H9 (cell line): ENCODE measurements at regions not wholly inside any gene's neighbourhood (a gene's known extent, or its start where the extent isn't known, plus 50 kb on each side); places are given as distances from the start of the nearest gene placed in this dataset.

Experiments used
- DNase-seq: peaks from one replicate; pipeline ENCODE4 v3.0.0-alpha.2; 2017
- H2AFZ ChIP-seq: one replicate; pipeline ENCODE4 v1.6.1; 2013; ENCODE audit warnings: mild to moderate bottlenecking, low read length, control low read depth, moderate library complexity
- H2AK5ac ChIP-seq: 2 replicates; pipeline ENCODE4 v1.6.1; 2013; ENCODE audit warnings: low read length, control low read depth, mixed read lengths; ENCODE audit not compliant: insufficient read length
- H2BK120ac ChIP-seq: one replicate; pipeline ENCODE4 v1.6.1; 2013; ENCODE audit warnings: low read depth, mild to moderate bottlenecking, low read length, control low read depth, inconsistent platforms; ENCODE audit not compliant: poor library complexity, severe bottlenecking
- H2BK12ac ChIP-seq: 2 replicates; pipeline ENCODE4 v1.6.1; 2013; ENCODE audit warnings: low read length, control low read depth, mixed read lengths, low read depth; ENCODE audit not compliant: insufficient read length
- H2BK15ac ChIP-seq: 2 replicates; pipeline ENCODE4 v1.6.1; 2013; ENCODE audit warnings: low read depth, low read length, control low read depth
- H2BK20ac ChIP-seq: one replicate; pipeline ENCODE4 v1.6.1; 2013; ENCODE audit warnings: low read depth, mild to moderate bottlenecking, low read length, control low read depth, inconsistent platforms; ENCODE audit not compliant: poor library complexity, severe bottlenecking
- H2BK5ac ChIP-seq: 2 replicates; pipeline ENCODE4 v1.6.1; 2013; ENCODE audit warnings: low read length, control low read depth, mixed read lengths; ENCODE audit not compliant: insufficient read length
- H3K14ac ChIP-seq: 2 replicates; pipeline ENCODE4 v1.6.1; 2013; ENCODE audit warnings: low read length, control low read depth; ENCODE audit not compliant: insufficient read depth
- H3K18ac ChIP-seq: 2 replicates; pipeline ENCODE4 v1.6.1; 2013; ENCODE audit warnings: low read depth, mild to moderate bottlenecking, mixed read lengths, low read length, control low read depth; ENCODE audit not compliant: insufficient read length
- H3K23ac ChIP-seq: 2 replicates; pipeline ENCODE4 v1.6.1; 2013; ENCODE audit warnings: low read length, control low read depth, mixed read lengths, low read depth; ENCODE audit not compliant: insufficient read length
- H3K23me2 ChIP-seq: 2 replicates; pipeline ENCODE4 v1.6.1; 2013; ENCODE audit warnings: low read depth, mild to moderate bottlenecking, mixed read lengths, low read length, control low read depth; ENCODE audit not compliant: insufficient read length, poor library complexity, severe bottlenecking
- H3K27ac ChIP-seq: 2 replicates; pipeline ENCODE4 v1.5.1; 2013; ENCODE audit warnings: low read length, control low read depth, mixed read lengths, low read depth; ENCODE audit not compliant: insufficient read length
- H3K27me3 ChIP-seq: 2 replicates; pipeline ENCODE4 v1.6.1; 2013; ENCODE audit warnings: low read length, control low read depth, inconsistent platforms; ENCODE audit not compliant: insufficient read depth
- H3K4ac ChIP-seq: 2 replicates; pipeline ENCODE4 v1.6.1; 2013; ENCODE audit warnings: low read depth, mild to moderate bottlenecking, control low read depth, inconsistent platforms, low read length, moderate library complexity
- H3K4me1 ChIP-seq: 2 replicates; pipeline ENCODE4 v1.6.1; 2013; ENCODE audit warnings: low read length, control low read depth, inconsistent platforms; ENCODE audit not compliant: insufficient read depth
- H3K4me2 ChIP-seq: 2 replicates; pipeline ENCODE4 v1.6.1; 2013; ENCODE audit warnings: low read length, control low read depth, mixed read lengths; ENCODE audit not compliant: insufficient read length, insufficient read depth
- H3K56ac ChIP-seq: 2 replicates; pipeline ENCODE4 v1.6.1; 2013; ENCODE audit warnings: low read depth, mild to moderate bottlenecking, mixed read lengths, low read length, control low read depth; ENCODE audit not compliant: insufficient read length
- H3K79me1 ChIP-seq: 2 replicates; pipeline ENCODE4 v1.6.1; 2013; ENCODE audit warnings: low read depth, mild to moderate bottlenecking, moderate library complexity, low read length, control low read depth, inconsistent platforms; ENCODE audit not compliant: insufficient read depth, poor library complexity, severe bottlenecking
- H3K79me2 ChIP-seq: 2 replicates; pipeline ENCODE4 v1.6.1; 2013; ENCODE audit warnings: low read length, control low read depth, inconsistent platforms; ENCODE audit not compliant: insufficient read depth
- H3K9ac ChIP-seq: 2 replicates; pipeline ENCODE4 v1.6.1; 2013; ENCODE audit warnings: low read length, control low read depth, mixed read lengths; ENCODE audit not compliant: insufficient read length; ENCODE audit errors: extremely low read depth
- H3K9me3 ChIP-seq: one replicate; pipeline ENCODE4 v1.6.1; 2013; ENCODE audit warnings: low read depth, low read length, inconsistent platforms; ENCODE audit not compliant: control insufficient read depth
- H3T11ph ChIP-seq: one replicate; pipeline ENCODE4 v1.6.1; 2013; ENCODE audit warnings: mild to moderate bottlenecking, low read length, control low read depth, inconsistent platforms
- H4K20me1 ChIP-seq: one replicate; pipeline ENCODE4 v1.6.1; 2013; ENCODE audit not compliant: control insufficient read depth, insufficient read length, insufficient read depth
- H4K5ac ChIP-seq: 2 replicates; pipeline ENCODE4 v1.6.1; 2013; ENCODE audit warnings: low read depth, mild to moderate bottlenecking, mixed read lengths, low read length, control low read depth; ENCODE audit not compliant: insufficient read length
- H4K8ac ChIP-seq: replicated peaks from 2 replicates; pipeline ENCODE4 v1.6.1; 2013; ENCODE audit warnings: low read length, control low read depth, mixed read lengths, low read depth; ENCODE audit not compliant: insufficient read length
- H4K91ac ChIP-seq: 2 replicates; pipeline ENCODE4 v1.6.1; 2013; ENCODE audit warnings: low read depth, mild to moderate bottlenecking, moderate library complexity, mixed read lengths, low read length, control low read depth; ENCODE audit not compliant: insufficient read length
- H3K27ac Mint-ChIP-seq, 3 experiments: 2 replicates in 2 of 3; 3 replicates in 1 of 3; pipeline ENCODE4 v1.8.0; 2020 to 2021; ENCODE audit warnings: mixed read lengths in 3 of 3, mild to moderate bottlenecking in 1 of 3, moderate library complexity in 1 of 3
- H3K27me3 Mint-ChIP-seq: 2 replicates; pipeline ENCODE4 v1.8.0; 2021; ENCODE audit warnings: low read depth, mild to moderate bottlenecking, moderate library complexity, mixed read lengths
- H3K36me3 Mint-ChIP-seq, 3 experiments: 2 replicates in 2 of 3; 3 replicates in 1 of 3; pipeline ENCODE4 v1.8.0; 2020 to 2021; ENCODE audit warnings: low read depth in 3 of 3, mixed read lengths in 3 of 3; ENCODE audit not compliant: insufficient read depth in 1 of 3
- H3K4me1 Mint-ChIP-seq, 2 experiments: 2 replicates each; pipeline ENCODE4 v1.8.0; 2020; ENCODE audit warnings: mixed read lengths in 2 of 2
- H3K4me3 Mint-ChIP-seq, 2 experiments: 2 replicates in 1 of 2; 3 replicates in 1 of 2; pipeline ENCODE4 v1.8.0; 2020 to 2021; ENCODE audit warnings: mild to moderate bottlenecking in 2 of 2, mixed read lengths in 2 of 2, moderate library complexity in 1 of 2
- H3K9me3 Mint-ChIP-seq, 2 experiments: 2 replicates in 1 of 2; 3 replicates in 1 of 2; pipeline ENCODE4 v1.8.0; 2020; ENCODE audit warnings: mild to moderate bottlenecking in 2 of 2, mixed read lengths in 2 of 2, moderate library complexity in 1 of 2
- CTCF ChIP-seq: fragments of 200-600 bp; sonication (generic); conservative IDR thresholded peaks from 3 replicates; pipeline ENCODE4 v1.8.0; 2021; ENCODE audit warnings: antibody characterized with exemption, mild to moderate bottlenecking
- WGBS: extraction: QIAGEN DNeasy Blood & Tissue Kit; methylation state at CpG from one replicate; pipeline ENCODE4 v1.1.7; 2013; ENCODE audit warnings: missing lambda C conversion rate, low lambda C conversion rate, mixed read lengths; ENCODE audit not compliant: insufficient read length; ENCODE audit errors: extremely low coverage; 5-methylcytosine and 5-hydroxymethylcytosine counted together

GRCh38 chr14:83019744-83020414 lies 1486.2 kb upstream of the SEL1L start:
- Mint-ChIP-seq H3K27ac (no peak overlapping the region), H3K4me3 (no peak overlapping the region)

More at GRCh38 chr14:83019744-83020414, 1486.2 kb upstream of the SEL1L start:
- Histone ChIP-seq H3K23ac (no peak overlapping the region), H4K5ac (no peak overlapping the region), H3K9me3 (no peaks in the 10 kb centered on the region), H3K27me3 (no peaks in the 10 kb centered on the region), H4K20me1 (no peaks in the 10 kb centered on the region), H2AFZ (no peak overlapping the region), H3K4ac (no peak overlapping the region), H3K56ac (no peak overlapping the region), H3K27ac (no peak overlapping the region), H2BK5ac (no peak overlapping the region), H3K79me1 (no peaks in the 10 kb centered on the region), H2BK15ac (no peak overlapping the region), H3K23me2 (no peaks in the 10 kb centered on the region), H2BK20ac (no peak overlapping the region), H3T11ph (no peak overlapping the region), H3K14ac (no peak overlapping the region), H2AK5ac (no peak overlapping the region), H2BK120ac (no peak overlapping the region), H3K18ac (no peak overlapping the region), H3K9ac (no peak overlapping the region), H4K8ac (no peak overlapping the region), H3K79me2 (no peaks in the 10 kb centered on the region), H3K4me1 (no peaks in the 10 kb centered on the region), H3K4me2 (no peak overlapping the region), H2BK12ac (no peak overlapping the region), H4K91ac (no peak overlapping the region)
- DNase-seq: no peak
- Mint-ChIP-seq H3K9me3 (no peaks in the 10 kb centered on the region), H3K36me3 (no peaks in the 10 kb centered on the region), H3K27me3 (no peaks in the 10 kb centered on the region), H3K4me1 (peaks cover 0 to 3% of the 10 kb centered on the region in 2 experiments; a peak in 2 of 4 replicates)
- WGBS: no CpG with 5 or more reads among the region's 3 CpGs
- TF ChIP-seq CTCF: no peak
